LNCAP (cell line): ENCODE measurements at regions not wholly inside any gene's neighbourhood (a gene's known extent, or its start where the extent isn't known, plus 50 kb on each side); places are given as distances from the start of the nearest gene placed in this dataset.

Experiments used
- TF ChIP-seq, protein P1 (sequence below): fragments of 450-650 bp; IDR thresholded peaks from 2 replicates; pipeline ENCODE4 v1.5.1; 2017; ENCODE audit warnings: mild to moderate bottlenecking

DNA sequence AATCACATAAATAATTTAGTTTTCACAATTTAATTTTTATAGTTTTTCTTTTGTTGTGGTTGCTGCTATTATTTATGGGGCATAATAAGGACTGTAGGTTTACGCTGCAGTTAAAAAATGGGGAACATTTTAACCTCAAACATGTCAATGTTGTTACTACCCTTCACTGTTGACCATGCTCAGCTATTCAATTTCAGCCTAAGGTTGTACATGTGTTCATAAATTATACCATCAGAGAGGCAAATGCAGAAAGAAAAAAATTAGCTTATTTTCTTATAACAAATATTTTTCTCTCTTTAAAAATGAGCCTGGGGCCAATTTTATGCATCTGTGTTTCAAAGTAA lies 110.1 kb upstream of the PITRM1 start:
- TF ChIP-seq, protein P1, sequence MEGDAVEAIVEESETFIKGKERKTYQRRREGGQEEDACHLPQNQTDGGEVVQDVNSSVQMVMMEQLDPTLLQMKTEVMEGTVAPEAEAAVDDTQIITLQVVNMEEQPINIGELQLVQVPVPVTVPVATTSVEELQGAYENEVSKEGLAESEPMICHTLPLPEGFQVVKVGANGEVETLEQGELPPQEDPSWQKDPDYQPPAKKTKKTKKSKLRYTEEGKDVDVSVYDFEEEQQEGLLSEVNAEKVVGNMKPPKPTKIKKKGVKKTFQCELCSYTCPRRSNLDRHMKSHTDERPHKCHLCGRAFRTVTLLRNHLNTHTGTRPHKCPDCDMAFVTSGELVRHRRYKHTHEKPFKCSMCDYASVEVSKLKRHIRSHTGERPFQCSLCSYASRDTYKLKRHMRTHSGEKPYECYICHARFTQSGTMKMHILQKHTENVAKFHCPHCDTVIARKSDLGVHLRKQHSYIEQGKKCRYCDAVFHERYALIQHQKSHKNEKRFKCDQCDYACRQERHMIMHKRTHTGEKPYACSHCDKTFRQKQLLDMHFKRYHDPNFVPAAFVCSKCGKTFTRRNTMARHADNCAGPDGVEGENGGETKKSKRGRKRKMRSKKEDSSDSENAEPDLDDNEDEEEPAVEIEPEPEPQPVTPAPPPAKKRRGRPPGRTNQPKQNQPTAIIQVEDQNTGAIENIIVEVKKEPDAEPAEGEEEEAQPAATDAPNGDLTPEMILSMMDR = no peak

DNA sequence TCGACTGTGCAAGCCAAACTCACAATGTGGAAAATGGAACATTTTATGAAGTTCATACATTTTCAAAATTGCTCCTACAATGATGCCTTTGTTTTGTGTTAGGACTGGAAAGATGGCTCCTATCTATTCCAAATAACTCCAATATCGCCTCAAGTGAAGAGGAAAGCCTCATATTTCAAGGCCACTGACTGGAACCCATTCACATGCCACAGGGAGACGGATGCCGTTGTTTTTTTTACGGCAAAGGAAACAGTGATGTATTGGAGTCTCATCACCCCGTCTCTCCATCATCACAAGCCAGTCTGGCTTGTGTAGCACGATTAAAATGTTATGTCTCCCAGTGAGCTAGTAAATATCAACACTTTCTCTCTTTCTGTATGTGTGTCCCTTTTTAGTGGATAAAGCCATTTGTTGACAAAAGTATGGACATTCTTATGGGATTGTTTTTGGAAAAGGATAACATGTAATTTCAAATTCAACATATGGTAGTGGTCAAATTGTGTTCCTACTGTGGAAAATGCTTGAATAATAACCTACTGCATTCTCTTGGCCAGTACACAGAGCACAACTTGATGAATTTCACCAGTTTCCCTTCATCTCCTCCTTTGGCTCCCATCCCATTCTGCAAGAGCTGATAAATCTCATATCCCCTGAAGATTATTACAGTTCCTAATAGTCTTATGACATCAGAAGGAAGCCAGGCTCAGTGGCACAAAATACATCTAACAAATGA lies 109.5 kb upstream of the PITRM1 start:
- TF ChIP-seq, protein P1 = no peak

DNA sequence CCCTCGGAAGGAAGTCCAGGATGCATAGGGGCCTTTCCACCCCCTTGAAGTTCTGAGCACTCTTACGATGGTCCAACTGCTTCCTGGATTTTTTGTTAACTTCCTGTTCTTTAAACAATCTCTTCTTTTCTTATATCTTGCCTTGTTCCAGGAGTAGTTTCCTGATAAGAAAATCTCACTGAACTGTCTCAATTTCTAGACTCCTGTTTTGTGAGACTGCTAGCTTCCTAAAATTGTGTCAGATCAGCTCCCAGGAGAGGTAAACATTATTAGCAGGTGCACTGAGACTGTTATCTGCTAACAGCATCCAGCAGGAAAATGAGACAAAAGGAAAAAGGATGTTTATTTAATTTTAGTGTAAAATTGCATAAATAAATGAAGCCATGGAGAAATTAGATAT lies 106.2 kb upstream of the PITRM1 start:
- TF ChIP-seq, protein P1 = no peak

DNA sequence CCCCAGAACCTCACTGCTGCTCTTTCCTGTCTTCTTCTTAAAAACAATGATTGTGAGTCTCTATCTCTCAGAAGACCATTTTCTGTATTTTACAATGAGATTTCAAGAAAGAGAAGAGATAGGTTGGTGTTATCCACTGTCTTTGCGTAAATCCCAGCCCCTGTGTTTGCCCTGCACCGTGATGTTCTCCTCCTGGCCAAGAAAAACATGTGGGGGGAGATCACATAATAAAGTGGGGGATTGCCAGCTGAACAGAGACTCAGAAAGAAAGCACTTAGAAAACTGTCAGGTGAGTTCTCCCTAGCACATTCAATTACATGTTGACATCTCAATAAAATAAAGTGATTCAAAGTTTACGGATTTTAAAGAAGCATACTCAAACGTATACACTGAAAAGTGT lies 105.0 kb upstream of the PITRM1 start:
- TF ChIP-seq, protein P1 = no peak

DNA sequence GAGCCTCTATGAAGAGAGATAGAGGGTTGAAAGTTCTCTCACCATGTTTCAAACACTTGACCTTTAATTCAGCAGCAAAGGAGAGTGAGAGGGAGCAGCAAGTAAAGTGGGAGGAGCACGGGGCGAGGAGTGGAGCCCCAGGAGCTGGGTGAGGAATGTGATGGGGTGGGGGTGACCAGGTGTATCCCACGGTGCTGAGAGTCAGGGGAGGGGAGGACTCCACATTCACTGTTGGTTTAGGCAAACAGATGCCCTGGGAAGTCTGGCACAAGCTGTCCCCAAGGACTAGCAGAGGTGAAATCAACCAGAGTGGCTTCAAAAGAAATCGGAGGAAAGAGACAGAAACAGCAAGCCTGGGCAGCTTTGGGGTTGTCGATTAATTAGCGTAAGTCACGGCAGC lies 101.8 kb upstream of the PITRM1 start:
- TF ChIP-seq, protein P1 = no peak

DNA sequence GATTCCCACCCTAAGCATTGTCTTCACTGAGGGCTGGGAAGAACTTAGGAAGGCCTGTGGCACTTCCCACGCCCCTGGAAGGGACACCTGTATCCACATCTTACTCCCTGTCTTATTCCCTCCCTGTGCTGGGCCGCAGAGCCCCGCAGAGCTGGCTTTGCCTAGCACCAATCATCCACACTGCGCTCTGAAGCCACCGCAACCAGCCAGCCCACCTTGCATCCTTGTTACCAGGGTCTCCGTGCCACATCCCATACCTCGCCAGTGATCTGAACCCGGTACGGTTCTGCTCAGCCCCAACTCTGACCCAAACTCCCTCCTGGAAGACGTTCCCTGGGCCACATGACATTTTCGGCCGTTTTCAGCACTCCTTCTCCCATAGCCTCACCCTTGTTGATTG lies 101.4 kb upstream of the PITRM1 start:
- TF ChIP-seq, protein P1 = no peak

DNA sequence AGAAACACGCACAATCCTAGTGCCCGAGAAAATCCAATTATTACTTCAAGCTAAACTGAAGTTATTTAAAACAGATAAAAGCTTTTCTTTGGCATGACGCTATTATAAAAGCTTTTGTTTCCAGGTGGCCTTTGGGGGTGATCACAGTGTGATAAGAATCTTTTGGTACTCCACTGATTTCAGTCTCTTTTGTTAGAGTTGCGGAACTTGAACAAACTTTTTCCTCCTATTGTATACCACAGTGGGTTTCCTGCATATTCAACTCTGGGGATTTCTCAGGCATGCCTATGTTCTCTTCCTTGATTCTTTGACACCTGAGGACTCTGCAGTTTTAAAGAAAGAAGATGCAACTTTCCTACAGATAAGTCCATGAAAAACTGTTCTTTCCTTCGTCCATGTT lies 99.7 kb upstream of the PITRM1 start:
- TF ChIP-seq, protein P1 = no peak
